SU-DHL-6 (cell line): ENCODE measurements at regions not wholly inside any gene's neighbourhood (a gene's known extent, or its start where the extent isn't known, plus 50 kb on each side); places are given as distances from the start of the nearest gene placed in this dataset.

Experiments used
- EZH2phosphoT487 ChIP-seq: fragments of 200-600 bp; sonication (generic), shearing (Covaris generic); conservative IDR thresholded peaks from 2 replicates; pipeline ENCODE4 v1.6.1; 2018; ENCODE audit warnings: mild to moderate bottlenecking, antibody characterized with exemption, low read length, moderate library complexity, mixed read lengths
- TF ChIP-seq, protein P1 (sequence below): fragments of 200-600 bp; sonication (generic); IDR thresholded peaks from one replicate; pipeline ENCODE4 v1.5.1; 2017; ENCODE audit warnings: antibody characterized with exemption, mild to moderate bottlenecking, low read length, moderate library complexity; ENCODE audit not compliant: insufficient read depth, poor library complexity, severe bottlenecking

DNA sequence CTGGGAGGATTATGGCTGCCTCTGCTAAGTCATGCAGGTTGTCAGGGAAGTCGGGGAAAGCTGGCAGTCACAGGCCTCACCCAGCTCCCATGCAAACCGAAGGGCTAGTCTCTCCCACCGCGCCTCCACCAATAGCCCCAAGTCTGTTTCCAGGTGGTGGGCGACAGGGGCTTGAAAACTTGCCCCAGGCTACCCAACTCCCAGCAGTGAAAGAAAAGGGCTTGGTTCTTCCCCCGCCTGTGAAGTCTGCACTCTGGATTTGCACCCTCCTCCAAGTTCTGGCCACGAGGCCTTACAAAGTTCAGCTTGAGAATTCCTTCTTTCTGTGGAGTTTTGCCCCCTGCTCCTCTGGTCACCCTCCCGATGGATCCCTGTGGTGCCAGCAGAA, 99.9 kb upstream of the CHST15 start:
- TF ChIP-seq, protein P1, sequence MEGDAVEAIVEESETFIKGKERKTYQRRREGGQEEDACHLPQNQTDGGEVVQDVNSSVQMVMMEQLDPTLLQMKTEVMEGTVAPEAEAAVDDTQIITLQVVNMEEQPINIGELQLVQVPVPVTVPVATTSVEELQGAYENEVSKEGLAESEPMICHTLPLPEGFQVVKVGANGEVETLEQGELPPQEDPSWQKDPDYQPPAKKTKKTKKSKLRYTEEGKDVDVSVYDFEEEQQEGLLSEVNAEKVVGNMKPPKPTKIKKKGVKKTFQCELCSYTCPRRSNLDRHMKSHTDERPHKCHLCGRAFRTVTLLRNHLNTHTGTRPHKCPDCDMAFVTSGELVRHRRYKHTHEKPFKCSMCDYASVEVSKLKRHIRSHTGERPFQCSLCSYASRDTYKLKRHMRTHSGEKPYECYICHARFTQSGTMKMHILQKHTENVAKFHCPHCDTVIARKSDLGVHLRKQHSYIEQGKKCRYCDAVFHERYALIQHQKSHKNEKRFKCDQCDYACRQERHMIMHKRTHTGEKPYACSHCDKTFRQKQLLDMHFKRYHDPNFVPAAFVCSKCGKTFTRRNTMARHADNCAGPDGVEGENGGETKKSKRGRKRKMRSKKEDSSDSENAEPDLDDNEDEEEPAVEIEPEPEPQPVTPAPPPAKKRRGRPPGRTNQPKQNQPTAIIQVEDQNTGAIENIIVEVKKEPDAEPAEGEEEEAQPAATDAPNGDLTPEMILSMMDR = no peak
- TF ChIP-seq EZH2phosphoT487 = no peak
